Fibroblast of lung (primary cell): ENCODE measurements at regions not wholly inside any gene's neighbourhood (a gene's known extent, or its start where the extent isn't known, plus 50 kb on each side); places are given as distances from the start of the nearest gene placed in this dataset.
"Not testable (repeated sequence)": the region's sequence is repeated elsewhere in the genome, so short reads cannot be mapped to it uniquely, and the experiment has no call there.

ENCODE experiments used
- EZH2 ChIP-seq: IDR thresholded peaks from 2 replicates; pipeline ENCODE4 v1.5.1; 2012; ENCODE audit warnings: low read length, control low read depth, mild to moderate bottlenecking; ENCODE audit errors: missing control alignments
- TF ChIP-seq, protein P1 (sequence below), 2 donors: IDR thresholded peaks in 1 of 2; conservative IDR thresholded peaks in 1 of 2; 1 replicate in 1 of 2; 2 replicates in 1 of 2; pipeline ENCODE4 v1.5.1; 2011 to 2012; ENCODE audit warnings: low read length in 2 of 2, control low read depth in 1 of 2, inconsistent platforms in 1 of 2, low read depth in 1 of 2, mild to moderate bottlenecking in 1 of 2

DNA sequence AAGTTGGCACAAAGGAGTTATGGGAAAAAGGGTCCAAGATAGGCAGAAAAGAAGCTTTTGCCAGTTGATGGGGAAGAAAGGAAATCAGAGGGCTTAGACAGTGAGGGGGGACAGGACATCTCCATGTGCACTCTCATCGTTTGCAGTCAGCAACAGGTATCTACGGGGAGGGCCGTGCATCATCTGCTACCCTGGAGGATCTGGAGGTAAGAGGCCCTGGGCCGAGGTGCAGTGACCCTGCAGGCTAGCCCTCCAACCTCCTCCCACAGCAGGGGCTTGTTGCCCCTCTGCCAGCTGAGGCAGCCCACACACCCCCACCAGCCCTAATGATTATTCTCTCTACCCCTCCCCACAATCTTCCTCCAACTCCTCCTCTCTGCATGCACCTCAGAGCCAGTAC, 154.8 kb downstream of the GOLGA6L4 start:
- TF ChIP-seq EZH2, result not testable (repeated sequence)
- TF ChIP-seq, protein P1, sequence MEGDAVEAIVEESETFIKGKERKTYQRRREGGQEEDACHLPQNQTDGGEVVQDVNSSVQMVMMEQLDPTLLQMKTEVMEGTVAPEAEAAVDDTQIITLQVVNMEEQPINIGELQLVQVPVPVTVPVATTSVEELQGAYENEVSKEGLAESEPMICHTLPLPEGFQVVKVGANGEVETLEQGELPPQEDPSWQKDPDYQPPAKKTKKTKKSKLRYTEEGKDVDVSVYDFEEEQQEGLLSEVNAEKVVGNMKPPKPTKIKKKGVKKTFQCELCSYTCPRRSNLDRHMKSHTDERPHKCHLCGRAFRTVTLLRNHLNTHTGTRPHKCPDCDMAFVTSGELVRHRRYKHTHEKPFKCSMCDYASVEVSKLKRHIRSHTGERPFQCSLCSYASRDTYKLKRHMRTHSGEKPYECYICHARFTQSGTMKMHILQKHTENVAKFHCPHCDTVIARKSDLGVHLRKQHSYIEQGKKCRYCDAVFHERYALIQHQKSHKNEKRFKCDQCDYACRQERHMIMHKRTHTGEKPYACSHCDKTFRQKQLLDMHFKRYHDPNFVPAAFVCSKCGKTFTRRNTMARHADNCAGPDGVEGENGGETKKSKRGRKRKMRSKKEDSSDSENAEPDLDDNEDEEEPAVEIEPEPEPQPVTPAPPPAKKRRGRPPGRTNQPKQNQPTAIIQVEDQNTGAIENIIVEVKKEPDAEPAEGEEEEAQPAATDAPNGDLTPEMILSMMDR (conservative IDR thresholded peaks at IDR 0.05 in 1 of 2, IDR thresholded peaks at IDR 0.05 in 1 of 2; ENCODE audit: low read depth in 1 of 2, low read length in 2 of 2), result not testable (repeated sequence)
